ENCODE measurements at regions not wholly inside any gene's neighbourhood (a gene's known extent, or its start where the extent isn't known, plus 50 kb on each side); places are given as distances from the start of the nearest gene placed in this dataset.

DNA sequence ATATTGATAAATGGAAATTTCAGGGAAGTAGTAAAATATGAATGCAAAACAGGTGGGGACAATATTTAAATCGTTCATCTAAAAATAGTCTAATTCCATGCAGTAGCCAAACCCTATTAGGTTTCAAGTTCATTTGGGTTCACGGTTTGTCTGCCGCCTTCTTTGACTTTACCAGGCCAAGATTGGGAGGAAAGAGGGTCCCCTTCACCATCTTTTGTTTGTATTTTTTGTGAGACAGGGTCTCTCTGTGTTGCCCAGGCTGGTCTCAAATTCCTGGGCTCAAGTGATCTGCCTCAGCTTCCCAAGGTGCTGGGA is 98.5 kb upstream of the ATL2 start:
- TF ChIP-seq, protein P1, sequence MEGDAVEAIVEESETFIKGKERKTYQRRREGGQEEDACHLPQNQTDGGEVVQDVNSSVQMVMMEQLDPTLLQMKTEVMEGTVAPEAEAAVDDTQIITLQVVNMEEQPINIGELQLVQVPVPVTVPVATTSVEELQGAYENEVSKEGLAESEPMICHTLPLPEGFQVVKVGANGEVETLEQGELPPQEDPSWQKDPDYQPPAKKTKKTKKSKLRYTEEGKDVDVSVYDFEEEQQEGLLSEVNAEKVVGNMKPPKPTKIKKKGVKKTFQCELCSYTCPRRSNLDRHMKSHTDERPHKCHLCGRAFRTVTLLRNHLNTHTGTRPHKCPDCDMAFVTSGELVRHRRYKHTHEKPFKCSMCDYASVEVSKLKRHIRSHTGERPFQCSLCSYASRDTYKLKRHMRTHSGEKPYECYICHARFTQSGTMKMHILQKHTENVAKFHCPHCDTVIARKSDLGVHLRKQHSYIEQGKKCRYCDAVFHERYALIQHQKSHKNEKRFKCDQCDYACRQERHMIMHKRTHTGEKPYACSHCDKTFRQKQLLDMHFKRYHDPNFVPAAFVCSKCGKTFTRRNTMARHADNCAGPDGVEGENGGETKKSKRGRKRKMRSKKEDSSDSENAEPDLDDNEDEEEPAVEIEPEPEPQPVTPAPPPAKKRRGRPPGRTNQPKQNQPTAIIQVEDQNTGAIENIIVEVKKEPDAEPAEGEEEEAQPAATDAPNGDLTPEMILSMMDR (conservative IDR thresholded peaks at IDR 0.05; ENCODE audit: low read length): no peak
- TF ChIP-seq EZH2phosphoT487 (IDR thresholded peaks at IDR 0.05; ENCODE audit: borderline replicate concordance): no peak
